Muscle of leg (tissue), 3 donors: ENCODE measurements at regions not wholly inside any gene's neighbourhood (a gene's known extent, or its start where the extent isn't known, plus 50 kb on each side); places are given as distances from the start of the nearest gene placed in this dataset.
"Not testable (repeated sequence)": the region's sequence is repeated elsewhere in the genome, so short reads cannot be mapped to it uniquely, and the experiment has no call there.

ENCODE experiments used
- DNase-seq: peaks from one replicate; pipeline ENCODE4 v3.0.0; 2013
- H3K27ac ChIP-seq: one replicate; pipeline ENCODE4 v1.5.1; 2013; ENCODE audit warnings: mild to moderate bottlenecking, low read length, control low read depth
- H3K27me3 ChIP-seq: one replicate; pipeline ENCODE4 v1.6.1; 2013; ENCODE audit warnings: low read length; ENCODE audit not compliant: control insufficient read depth, insufficient read depth
- H3K36me3 ChIP-seq: one replicate; pipeline ENCODE4 v1.6.1; 2013; ENCODE audit warnings: low read length; ENCODE audit not compliant: control insufficient read depth, insufficient read depth
- H3K4me1 ChIP-seq: one replicate; pipeline ENCODE4 v1.6.1; 2013; ENCODE audit warnings: low read length; ENCODE audit not compliant: control insufficient read depth, insufficient read depth
- H3K4me3 ChIP-seq: one replicate; pipeline ENCODE4 v1.5.1; 2013; ENCODE audit warnings: low read length, control low read depth
- H3K9me3 ChIP-seq: replicated peaks from 2 replicates; pipeline ENCODE4 v1.6.1; 2013; ENCODE audit warnings: low read depth, low read length; ENCODE audit not compliant: control insufficient read depth
- WGBS: methylation state at CpG from one replicate; pipeline ENCODE4 v1.1.5; 2013; ENCODE audit warnings: missing lambda C conversion rate; ENCODE audit not compliant: insufficient coverage; 5-methylcytosine and 5-hydroxymethylcytosine counted together

GRCh38 chr7:113752689-113753088, 166.1 kb downstream of the PPP1R3A start:
- Histone ChIP-seq H3K27me3 (no peaks in the 10 kb centered on the region), H3K36me3 (no peaks in the 10 kb centered on the region), H3K27ac (no peak overlapping the region), H3K4me1 (no peaks in the 10 kb centered on the region), H3K4me3 (no peak overlapping the region), H3K9me3 (no peaks in the 10 kb centered on the region)
- DNase-seq, result no peak
- no CpG with 5 or more reads among the region's 3 CpGs for WGBS

GRCh38 chr7:113752289-113752688, 166.5 kb downstream of the PPP1R3A start:
- WGBS, result no CpG with 5 or more reads among the region's 2 CpGs
- no peak for DNase-seq
- Histone ChIP-seq H3K36me3 (no peaks in the 10 kb centered on the region), H3K9me3 (no peaks in the 10 kb centered on the region), H3K4me1 (no peaks in the 10 kb centered on the region), H3K4me3 (no peak overlapping the region), H3K27ac (no peak overlapping the region), H3K27me3 (no peaks in the 10 kb centered on the region)

GRCh38 chr7:113751547-113751946, 167.3 kb downstream of the PPP1R3A start:
- Histone ChIP-seq H3K27me3 (no peaks in the 10 kb centered on the region), H3K4me1 (no peaks in the 10 kb centered on the region), H3K27ac (no peak overlapping the region), H3K36me3 (no peaks in the 10 kb centered on the region), H3K9me3 (no peaks in the 10 kb centered on the region), H3K4me3 (no peak overlapping the region)
- WGBS, result no CpG with 5 or more reads among the region's 1 CpG
- DNase-seq, result no peak

GRCh38 chr7:113748385-113748784, 170.4 kb downstream of the PPP1R3A start:
- not testable (repeated sequence) for H3K4me3 ChIP-seq, H3K27me3 ChIP-seq, H3K4me1 ChIP-seq, DNase-seq, H3K27ac ChIP-seq, H3K9me3 ChIP-seq, H3K36me3 ChIP-seq
- WGBS, result no CpG with 5 or more reads among the region's 5 CpGs

GRCh38 chr7:113742946-113743431, 175.8 kb downstream of the PPP1R3A start:
- not testable (repeated sequence) for DNase-seq, H3K27ac ChIP-seq, H3K36me3 ChIP-seq, H3K27me3 ChIP-seq, H3K4me1 ChIP-seq, H3K4me3 ChIP-seq, H3K9me3 ChIP-seq
- WGBS, result 97% methylated on average over 22 of the region's 34 CpGs

GRCh38 chr7:113742377-113742776, 176.4 kb downstream of the PPP1R3A start:
- H3K4me1 ChIP-seq, result no peaks in the 10 kb centered on the region
- H3K27me3 ChIP-seq, result no peaks in the 10 kb centered on the region
- DNase-seq, result no peak
- H3K36me3 ChIP-seq, result no peaks in the 10 kb centered on the region
- H3K9me3 ChIP-seq, result no peaks in the 10 kb centered on the region
- WGBS, result no CpG with 5 or more reads among the region's 2 CpGs
- no peak overlapping the region for H3K27ac ChIP-seq
- no peak overlapping the region for H3K4me3 ChIP-seq

- H3K4me1 ChIP-seq, result no peaks in the 10 kb centered on the region
- no CpG with 5 or more reads among the region's 3 CpGs for WGBS
- H3K27me3 ChIP-seq, result no peaks in the 10 kb centered on the region
- no peaks in the 10 kb centered on the region for H3K9me3 ChIP-seq
- no peak for DNase-seq
- H3K4me3 ChIP-seq, result no peak overlapping the region
- H3K36me3 ChIP-seq, result no peaks in the 10 kb centered on the region
- H3K27ac ChIP-seq, result no peak overlapping the region
Measured at GRCh38 chr7:113731571-113731970, 187.2 kb downstream of the PPP1R3A start.

- no CpG with 5 or more reads among the region's 1 CpG for WGBS
- H3K9me3 ChIP-seq, result no peaks in the 10 kb centered on the region
- no peak for DNase-seq
- H3K4me3 ChIP-seq, result no peak overlapping the region
- no peaks in the 10 kb centered on the region for H3K27me3 ChIP-seq
- no peaks in the 10 kb centered on the region for H3K36me3 ChIP-seq
- no peaks in the 10 kb centered on the region for H3K4me1 ChIP-seq
- no peak overlapping the region for H3K27ac ChIP-seq
Measured at GRCh38 chr7:113730309-113730955, 188.4 kb downstream of the PPP1R3A start.

- Histone ChIP-seq H3K27me3 (no peaks in the 10 kb centered on the region), H3K4me3 (no peak overlapping the region), H3K36me3 (no peaks in the 10 kb centered on the region), H3K4me1 (no peaks in the 10 kb centered on the region), H3K9me3 (no peaks in the 10 kb centered on the region), H3K27ac (no peak overlapping the region)
- WGBS, result 43% methylated on average over 1 of the region's 3 CpGs
- DNase-seq, result no peak
Measured at GRCh38 chr7:113727486-113727885, 191.3 kb downstream of the PPP1R3A start.

- no peak for DNase-seq
- Histone ChIP-seq H3K4me1 (no peaks in the 10 kb centered on the region), H3K27me3 (no peaks in the 10 kb centered on the region), H3K4me3 (no peak overlapping the region), H3K9me3 (no peaks in the 10 kb centered on the region), H3K36me3 (no peaks in the 10 kb centered on the region), H3K27ac (no peak overlapping the region)
- WGBS, result 56% methylated on average over 1 of the region's 2 CpGs
Measured at GRCh38 chr7:113722006-113722405, 196.8 kb downstream of the PPP1R3A start.

- H3K4me3 ChIP-seq, result no peak overlapping the region
- H3K36me3 ChIP-seq, result no peaks in the 10 kb centered on the region
- H3K27ac ChIP-seq, result no peak overlapping the region
- H3K9me3 ChIP-seq, result no peaks in the 10 kb centered on the region
- no peaks in the 10 kb centered on the region for H3K4me1 ChIP-seq
- DNase-seq, result no peak
- no peaks in the 10 kb centered on the region for H3K27me3 ChIP-seq
- WGBS, result no CpG with 5 or more reads among the region's 1 CpG
Measured at GRCh38 chr7:113717739-113718138, 201.1 kb downstream of the PPP1R3A start.
